GM12878 (cell line): ENCODE measurements at regions not wholly inside any gene's neighbourhood (a gene's known extent, or its start where the extent isn't known, plus 50 kb on each side); places are given as distances from the start of the nearest gene placed in this dataset.

Experiments used
- ATAC-seq: fragments of 200-7000 bp; cut with Tn5 transposase; 3 replicates; pipeline ENCODE4 v1.9.1; 2020; ENCODE audit warnings: mild to moderate bottlenecking, moderate library complexity
- BruUV-seq: library from RNA; stranded (reverse); fragments of 400-500 nt; replicated peaks from 2 replicates; lab custom pipeline; 2021; lab: Mats Ljungman, UMichigan
- CTCF ChIA-PET: fragments of 300-600 bp; sonication (Branson Sonifier 250); formaldehyde crosslinking; extraction: SDS; loops from one replicate; lab custom pipeline; 2021; ENCODE audit warnings: inconsistent platforms; lab: Yijun Ruan, JAX
- POLR2A ChIA-PET: fragments of 350-600 bp; formaldehyde crosslinking; extraction: SDS; loops from one replicate; lab custom pipeline; 2021; ENCODE audit warnings: inconsistent platforms; lab: Charles Lee
- RAD21 ChIA-PET: fragments of 300-600 bp; sonication (Branson Sonifier 250); formaldehyde crosslinking; loops from one replicate; lab custom pipeline; 2023; ENCODE audit warnings: antibody characterized with exemption; ENCODE audit not compliant: unreplicated experiment; lab: Charles Lee
- SMC1A ChIA-PET: fragments of 300-600 bp; sonication (Branson Sonifier 250); formaldehyde crosslinking; loops from one replicate; lab custom pipeline; 2023; ENCODE audit not compliant: unreplicated experiment, uncharacterized antibody; lab: Charles Lee
- DNase-seq: peaks from one replicate; pipeline ENCODE4 v3.0.0-alpha.2; 2011; ENCODE audit warnings: low read depth, low spot score
- FAIRE-seq: peaks from 3 replicates; lab custom pipeline; 2011; peaks lifted over from hg19 to GRCh38; lab: Jason Lieb, UNC
- H2AFZ ChIP-seq: 2 replicates; pipeline ENCODE4 v1.6.0; 2011; ENCODE audit warnings: low read depth, low read length, control low read depth; ENCODE audit not compliant: control insufficient read depth
- H3K27ac ChIP-seq: 2 replicates; pipeline ENCODE4 v1.5.1; 2011; ENCODE audit warnings: control low read depth; ENCODE audit not compliant: control insufficient read depth, insufficient read depth
- H3K27me3 ChIP-seq, 2 experiments: replicated peaks in 1 of 2; 2 replicates each; pipeline versions ENCODE4 v1.6.0 to v1.6.1; 2011; ENCODE audit warnings: low read length in 1 of 2; ENCODE audit not compliant: control insufficient read depth in 2 of 2, insufficient read depth in 2 of 2
- H3K36me3 ChIP-seq, 2 experiments: 2 replicates each; pipeline ENCODE4 v1.5.1; 2011; ENCODE audit warnings: low read length in 1 of 2; ENCODE audit not compliant: control insufficient read depth in 2 of 2, insufficient read depth in 2 of 2
- H3K4me1 ChIP-seq: 2 replicates; pipeline ENCODE4 v1.6.1; 2011; ENCODE audit warnings: mild to moderate bottlenecking, low read length, moderate library complexity, mixed read lengths; ENCODE audit not compliant: control insufficient read depth, insufficient read depth
- H3K4me2 ChIP-seq: 2 replicates; pipeline ENCODE4 v1.6.0; 2011; ENCODE audit warnings: control low read depth; ENCODE audit not compliant: control insufficient read depth, insufficient read depth
- H3K4me3 ChIP-seq: fragments of 200-600 bp; sonication (generic); 2 replicates; pipeline ENCODE4 v1.5.1; 2016
- H3K79me2 ChIP-seq: 2 replicates; pipeline ENCODE4 v1.6.0; 2011; ENCODE audit warnings: low read length; ENCODE audit not compliant: control insufficient read depth, insufficient read depth
- H3K9ac ChIP-seq: 2 replicates; pipeline ENCODE4 v1.8.0; 2011; ENCODE audit warnings: low read length, control low read depth, mixed read lengths; ENCODE audit not compliant: control insufficient read depth, insufficient read depth
- H3K9me3 ChIP-seq: replicated peaks from 3 replicates; pipeline ENCODE4 v1.5.1; 2011; ENCODE audit warnings: mild to moderate bottlenecking, low read length; ENCODE audit not compliant: control insufficient read depth, insufficient read depth
- H4K20me1 ChIP-seq: 2 replicates; pipeline ENCODE4 v1.6.0; 2011; ENCODE audit not compliant: control insufficient read depth, insufficient read depth
- NFIC ChIP-seq: IDR thresholded peaks from 2 replicates; pipeline ENCODE4 v1.6.1; 2012; ENCODE audit warnings: low read depth, mild to moderate bottlenecking, inconsistent platforms, low read length, moderate library complexity
- PAX8 ChIP-seq: fragments of 450-650 bp; IDR thresholded peaks from 2 replicates; pipeline ENCODE4 v1.6.1; 2017; ENCODE audit warnings: mild to moderate bottlenecking, moderate library complexity
- WGBS: methylation state at CpG from one replicate; pipeline ENCODE4 v1.1.6; 2016; ENCODE audit warnings: low lambda C conversion rate; ENCODE audit not compliant: insufficient replicate concordance, insufficient coverage; ENCODE audit errors: missing lambda C conversion rate; 5-methylcytosine and 5-hydroxymethylcytosine counted together
- in situ Hi-C: fragments of 300-500 bp; cut with MboI; formaldehyde crosslinking; loops from 9 replicates; pipeline ENCODE4 v1.14.3; 2018; ENCODE audit warnings: mixed read lengths
- intact Hi-C: fragments of 100-400 bp; cut with micrococcal nuclease; formaldehyde crosslinking; loops from one replicate; pipeline ENCODE4 v1.14.2; 2022; ENCODE audit not compliant: unreplicated experiment
- TF ChIP-seq, protein P1 (sequence below): fragments of 450-650 bp; IDR thresholded peaks from 2 replicates; pipeline ENCODE4 v1.6.1; 2017; ENCODE audit warnings: mild to moderate bottlenecking, moderate library complexity

DNA sequence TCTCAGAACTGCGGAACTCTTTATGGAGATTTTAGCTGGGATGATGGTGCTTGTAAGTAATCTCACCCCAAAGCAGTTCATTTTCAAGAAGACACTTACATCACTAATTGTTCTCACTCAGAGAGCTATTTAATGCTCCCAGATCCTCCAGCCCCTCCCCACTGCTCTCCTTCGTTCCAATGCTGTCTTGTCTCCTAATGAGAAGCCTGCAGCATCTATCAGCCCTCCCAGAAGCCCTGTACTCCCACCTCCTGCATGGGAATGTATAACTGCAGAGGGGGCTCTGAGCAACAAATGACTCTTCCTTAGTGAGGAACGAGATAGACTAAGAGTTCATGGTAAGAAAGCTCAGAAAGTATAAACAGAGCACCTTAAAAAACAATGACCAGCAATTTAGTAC, 377.4 kb upstream of the RUNX1 start (continued):
- TF ChIP-seq, protein P1, sequence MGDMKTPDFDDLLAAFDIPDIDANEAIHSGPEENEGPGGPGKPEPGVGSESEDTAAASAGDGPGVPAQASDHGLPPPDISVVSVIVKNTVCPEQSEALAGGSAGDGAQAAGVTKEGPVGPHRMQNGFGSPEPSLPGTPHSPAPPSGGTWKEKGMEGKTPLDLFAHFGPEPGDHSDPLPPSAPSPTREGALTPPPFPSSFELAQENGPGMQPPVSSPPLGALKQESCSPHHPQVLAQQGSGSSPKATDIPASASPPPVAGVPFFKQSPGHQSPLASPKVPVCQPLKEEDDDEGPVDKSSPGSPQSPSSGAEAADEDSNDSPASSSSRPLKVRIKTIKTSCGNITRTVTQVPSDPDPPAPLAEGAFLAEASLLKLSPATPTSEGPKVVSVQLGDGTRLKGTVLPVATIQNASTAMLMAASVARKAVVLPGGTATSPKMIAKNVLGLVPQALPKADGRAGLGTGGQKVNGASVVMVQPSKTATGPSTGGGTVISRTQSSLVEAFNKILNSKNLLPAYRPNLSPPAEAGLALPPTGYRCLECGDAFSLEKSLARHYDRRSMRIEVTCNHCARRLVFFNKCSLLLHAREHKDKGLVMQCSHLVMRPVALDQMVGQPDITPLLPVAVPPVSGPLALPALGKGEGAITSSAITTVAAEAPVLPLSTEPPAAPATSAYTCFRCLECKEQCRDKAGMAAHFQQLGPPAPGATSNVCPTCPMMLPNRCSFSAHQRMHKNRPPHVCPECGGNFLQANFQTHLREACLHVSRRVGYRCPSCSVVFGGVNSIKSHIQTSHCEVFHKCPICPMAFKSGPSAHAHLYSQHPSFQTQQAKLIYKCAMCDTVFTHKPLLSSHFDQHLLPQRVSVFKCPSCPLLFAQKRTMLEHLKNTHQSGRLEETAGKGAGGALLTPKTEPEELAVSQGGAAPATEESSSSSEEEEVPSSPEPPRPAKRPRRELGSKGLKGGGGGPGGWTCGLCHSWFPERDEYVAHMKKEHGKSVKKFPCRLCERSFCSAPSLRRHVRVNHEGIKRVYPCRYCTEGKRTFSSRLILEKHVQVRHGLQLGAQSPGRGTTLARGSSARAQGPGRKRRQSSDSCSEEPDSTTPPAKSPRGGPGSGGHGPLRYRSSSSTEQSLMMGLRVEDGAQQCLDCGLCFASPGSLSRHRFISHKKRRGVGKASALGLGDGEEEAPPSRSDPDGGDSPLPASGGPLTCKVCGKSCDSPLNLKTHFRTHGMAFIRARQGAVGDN, result no peak

DNA sequence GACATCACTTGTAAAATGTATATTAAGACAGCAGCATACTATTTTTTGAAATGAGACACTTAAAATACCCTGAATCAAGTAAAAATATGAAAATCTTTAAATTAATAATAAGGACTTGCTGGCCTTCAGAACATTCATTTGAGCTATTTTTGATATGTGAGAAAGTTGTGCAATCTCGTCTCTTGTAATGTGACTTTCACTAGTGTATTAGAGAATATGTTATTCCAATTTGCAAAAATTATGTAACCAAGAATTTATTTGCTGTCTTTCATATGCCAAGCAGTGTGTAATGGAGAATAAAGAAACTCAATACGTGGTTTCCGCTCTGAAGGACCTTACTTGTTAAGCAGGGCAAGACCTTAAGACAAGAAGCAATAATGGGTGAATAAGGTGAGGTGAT, 375.0 kb upstream of the RUNX1 start:
- Histone ChIP-seq H3K9me3 (no peaks in the 10 kb centered on the region; the same call in 2 of the 3 replicates), H4K20me1 (no peaks in the 10 kb centered on the region), H3K27ac (no peak overlapping the region), H3K27me3 (no peaks in the 10 kb centered on the region; a peak in 1 of 4 replicates), H2AFZ (no peak overlapping the region), H3K9ac (no peak overlapping the region), H3K4me1 (no peaks in the 10 kb centered on the region), H3K4me2 (no peak overlapping the region), H3K36me3 (no peaks in the 10 kb centered on the region), H3K4me3 (no peak overlapping the region), H3K79me2 (no peaks in the 10 kb centered on the region)
- ATAC-seq (no peak), FAIRE-seq (no peak), DNase-seq (no peak)
- in situ Hi-C loops (no loop called here), intact Hi-C loops (no loop called here)
- ChIA-PET CTCF (no interaction called here), RAD21 (no interaction called here), SMC1A (no interaction called here), POLR2A (no interaction called here)
- WGBS, result 46% methylated on average over 3 of the region's 3 CpGs
- no TSS peak for BruUV-seq
- TF ChIP-seq PAX8 (no peak), NFIC (no peak)
